ENCODE measurements at regions not wholly inside any gene's neighbourhood (a gene's known extent, or its start where the extent isn't known, plus 50 kb on each side); places are given as distances from the start of the nearest gene placed in this dataset.
"Not testable (repeated sequence)": the region's sequence is repeated elsewhere in the genome, so short reads cannot be mapped to it uniquely, and the experiment has no call there.

GRCh38 chr1:14173598-14173997 is 424.9 kb upstream of the KAZN start:
- in situ Hi-C loops (cut with MboI; ENCODE audit: low sequenced_read_pairs) = no loop called here

- in situ Hi-C loops (cut with MboI; ENCODE audit: low sequenced_read_pairs) = not testable (repeated sequence)
These were observed 420.6 kb upstream of the KAZN start for GRCh38 chr1:14177866-14178265.

- in situ Hi-C loops (cut with MboI; ENCODE audit: low sequenced_read_pairs) = no loop called here
These were observed 417.7 kb upstream of the KAZN start for GRCh38 chr1:14180738-14181137.

- in situ Hi-C loops (cut with MboI; ENCODE audit: low sequenced_read_pairs) = no loop called here
These were observed 417.2 kb upstream of the KAZN start for GRCh38 chr1:14181191-14181795.

- in situ Hi-C loops (cut with MboI; ENCODE audit: low sequenced_read_pairs) = no loop called here
These were observed 415.6 kb upstream of the KAZN start for GRCh38 chr1:14182856-14183255.

- in situ Hi-C loops (cut with MboI; ENCODE audit: low sequenced_read_pairs) = no loop called here
These were observed 415.2 kb upstream of the KAZN start for GRCh38 chr1:14183329-14183728.

- in situ Hi-C loops (cut with MboI; ENCODE audit: low sequenced_read_pairs) = no loop called here
These were observed 414.0 kb upstream of the KAZN start for GRCh38 chr1:14184454-14184853.

GRCh38 chr1:14189381-14189780 is 409.1 kb upstream of the KAZN start:
- in situ Hi-C loops (cut with MboI; ENCODE audit: low sequenced_read_pairs) = no loop called here

- in situ Hi-C loops (cut with MboI; ENCODE audit: low sequenced_read_pairs) = no loop called here
These were observed 408.0 kb upstream of the KAZN start for GRCh38 chr1:14190508-14190907.

- in situ Hi-C loops (cut with MboI; ENCODE audit: low sequenced_read_pairs) = no loop called here
These were observed 404.0 kb upstream of the KAZN start for GRCh38 chr1:14194511-14194910.

- in situ Hi-C loops (cut with MboI; ENCODE audit: low sequenced_read_pairs) = no loop called here
These were observed 393.4 kb upstream of the KAZN start for GRCh38 chr1:14205066-14205465.

- in situ Hi-C loops (cut with MboI; ENCODE audit: low sequenced_read_pairs) = no loop called here
These were observed 383.3 kb upstream of the KAZN start for GRCh38 chr1:14215151-14215550.

GRCh38 chr1:14217384-14217783 is 381.1 kb upstream of the KAZN start:
- in situ Hi-C loops (cut with MboI; ENCODE audit: low sequenced_read_pairs) = no loop called here

- in situ Hi-C loops (cut with MboI; ENCODE audit: low sequenced_read_pairs) = no loop called here
These were observed 378.2 kb upstream of the KAZN start for GRCh38 chr1:14220324-14220723.

GRCh38 chr1:14220811-14221210 is 377.7 kb upstream of the KAZN start:
- in situ Hi-C loops (cut with MboI; ENCODE audit: low sequenced_read_pairs) = no loop called here

- in situ Hi-C loops (cut with MboI; ENCODE audit: low sequenced_read_pairs) = no loop called here
These were observed 376.4 kb upstream of the KAZN start for GRCh38 chr1:14222086-14222485.

- in situ Hi-C loops (cut with MboI; ENCODE audit: low sequenced_read_pairs) = no loop called here
These were observed 369.8 kb upstream of the KAZN start for GRCh38 chr1:14228677-14229076.

GRCh38 chr1:14233510-14233909 is 365.0 kb upstream of the KAZN start:
- in situ Hi-C loops (cut with MboI; ENCODE audit: low sequenced_read_pairs) = no loop called here

- in situ Hi-C loops (cut with MboI; ENCODE audit: low sequenced_read_pairs) = no loop called here
These were observed 362.4 kb upstream of the KAZN start for GRCh38 chr1:14236097-14236496.

GRCh38 chr1:14238472-14239307 is 359.8 kb upstream of the KAZN start:
- in situ Hi-C loops (cut with MboI; ENCODE audit: low sequenced_read_pairs) = no loop called here

GRCh38 chr1:14240265-14240664 is 358.2 kb upstream of the KAZN start:
- in situ Hi-C loops (cut with MboI; ENCODE audit: low sequenced_read_pairs) = no loop called here

- in situ Hi-C loops (cut with MboI; ENCODE audit: low sequenced_read_pairs) = no loop called here
These were observed 356.4 kb upstream of the KAZN start for GRCh38 chr1:14242123-14242522.

GRCh38 chr1:14242870-14243269 is 355.6 kb upstream of the KAZN start:
- in situ Hi-C loops (cut with MboI; ENCODE audit: low sequenced_read_pairs) = no loop called here

Data from HL-60/S4 (cell line).